ENCODE measurements at regions not wholly inside any gene's neighbourhood (a gene's known extent, or its start where the extent isn't known, plus 50 kb on each side); places are given as distances from the start of the nearest gene placed in this dataset. TPM values are rescaled to one million over a fixed set of nuclear protein-coding genes. Genes with fewer than 3 reads are reported as not detected.

DNA sequence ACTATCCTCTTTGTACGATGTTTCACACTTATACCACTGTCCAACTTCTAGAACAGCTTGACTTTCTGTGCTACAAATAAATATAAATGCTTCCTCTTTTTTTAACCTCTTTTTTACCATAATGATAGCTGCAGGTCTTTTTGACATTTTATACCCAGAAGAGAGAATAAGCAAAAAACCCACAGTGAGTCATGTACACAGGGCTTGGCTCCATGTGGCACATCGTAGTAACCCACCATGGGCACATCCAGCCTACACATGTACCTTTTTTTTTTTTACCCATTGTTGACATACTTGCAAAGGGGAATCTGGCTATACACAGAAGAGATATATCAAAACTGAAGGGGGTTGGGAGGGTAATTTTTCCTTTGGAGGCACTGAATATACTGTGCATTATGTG lies 59.5 kb upstream of the RSPO3 start:
- Mint-ChIP-seq H3K4me1 (no peaks in the 10 kb centered on the region), H3K27ac (no peak overlapping the region), H3K27me3 (ENCODE audit: low read depth) (no peaks in the 10 kb centered on the region; the same call in 1 of the 2 replicates), H3K36me3 (no peaks in the 10 kb centered on the region), H3K9me3 (peaks cover 12% of the 10 kb centered on the region), H3K4me3 (no peak overlapping the region)
- no peak for ATAC-seq
- ChIA-PET CTCF (interaction anchor here (1.2 kb wide), 1 partner anchor 128 kb away, joined by 3 read pairs; no protein-coding TSS in a partner anchor), POLR2A (no interaction called here)
- TF ChIP-seq ESRRA (CRISPR knock-in tag; IDR thresholded peaks at IDR 0.05; ENCODE audit: borderline replicate concordance), result no peak
- TF ChIP-seq NFYB (CRISPR knock-in tag; conservative IDR thresholded peaks at IDR 0.05; ENCODE audit: low read depth), result no peak
- no peak for TF ChIP-seq HMGA2 (CRISPR knock-in tag; IDR thresholded peaks at IDR 0.05)
- TF ChIP-seq SOX15 (CRISPR knock-in tag; IDR thresholded peaks at IDR 0.05), result no peak
- TF ChIP-seq, protein P1, sequence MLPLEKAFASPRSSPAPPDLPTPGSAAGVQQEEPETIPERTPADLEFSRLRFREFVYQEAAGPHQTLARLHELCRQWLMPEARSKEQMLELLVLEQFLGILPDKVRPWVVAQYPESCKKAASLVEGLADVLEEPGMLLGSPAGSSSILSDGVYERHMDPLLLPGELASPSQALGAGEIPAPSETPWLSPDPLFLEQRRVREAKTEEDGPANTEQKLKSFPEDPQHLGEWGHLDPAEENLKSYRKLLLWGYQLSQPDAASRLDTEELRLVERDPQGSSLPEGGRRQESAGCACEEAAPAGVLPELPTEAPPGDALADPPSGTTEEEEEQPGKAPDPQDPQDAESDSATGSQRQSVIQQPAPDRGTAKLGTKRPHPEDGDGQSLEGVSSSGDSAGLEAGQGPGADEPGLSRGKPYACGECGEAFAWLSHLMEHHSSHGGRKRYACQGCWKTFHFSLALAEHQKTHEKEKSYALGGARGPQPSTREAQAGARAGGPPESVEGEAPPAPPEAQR (CRISPR knock-in tag; IDR thresholded peaks at IDR 0.05), result no peak
- TF ChIP-seq, protein P2, sequence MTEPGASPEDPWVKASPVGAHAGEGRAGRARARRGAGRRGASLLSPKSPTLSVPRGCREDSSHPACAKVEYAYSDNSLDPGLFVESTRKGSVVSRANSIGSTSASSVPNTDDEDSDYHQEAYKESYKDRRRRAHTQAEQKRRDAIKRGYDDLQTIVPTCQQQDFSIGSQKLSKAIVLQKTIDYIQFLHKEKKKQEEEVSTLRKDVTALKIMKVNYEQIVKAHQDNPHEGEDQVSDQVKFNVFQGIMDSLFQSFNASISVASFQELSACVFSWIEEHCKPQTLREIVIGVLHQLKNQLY (CRISPR knock-in tag; IDR thresholded peaks at IDR 0.05), result no peak
- DNase-seq (ENCODE audit: low spot score), result no peak

Small RNA genes in the stretch of these regions (microRNA-seq; reads per million reads assigned to microRNA genes)
- not detected for gene MIR588 (ENCODE audit: borderline number of aligned reads)

Measured in WTC11 (cell line).